ENCODE measurements at regions not wholly inside any gene's neighbourhood (a gene's known extent, or its start where the extent isn't known, plus 50 kb on each side); places are given as distances from the start of the nearest gene placed in this dataset.

DNA sequence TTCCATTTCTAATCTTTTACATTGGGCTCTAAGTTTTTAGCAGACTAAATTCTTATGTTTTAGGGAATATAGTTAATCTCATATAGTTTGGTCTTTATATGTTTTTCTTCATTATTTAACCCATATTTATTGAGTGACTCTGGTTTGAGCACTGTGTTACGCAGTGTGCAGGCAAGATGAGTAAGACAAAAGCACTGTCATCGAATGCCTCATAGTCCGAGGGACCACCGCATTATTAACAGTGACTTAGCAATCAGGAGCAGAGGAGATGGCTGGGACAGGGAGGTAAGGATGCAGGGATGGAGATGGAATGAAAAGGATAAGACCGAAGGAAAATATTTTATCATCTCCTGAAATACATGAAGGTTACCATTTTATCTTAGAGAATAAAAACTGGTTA is 65.2 kb upstream of the CTSC start:
- TF ChIP-seq, protein P1, sequence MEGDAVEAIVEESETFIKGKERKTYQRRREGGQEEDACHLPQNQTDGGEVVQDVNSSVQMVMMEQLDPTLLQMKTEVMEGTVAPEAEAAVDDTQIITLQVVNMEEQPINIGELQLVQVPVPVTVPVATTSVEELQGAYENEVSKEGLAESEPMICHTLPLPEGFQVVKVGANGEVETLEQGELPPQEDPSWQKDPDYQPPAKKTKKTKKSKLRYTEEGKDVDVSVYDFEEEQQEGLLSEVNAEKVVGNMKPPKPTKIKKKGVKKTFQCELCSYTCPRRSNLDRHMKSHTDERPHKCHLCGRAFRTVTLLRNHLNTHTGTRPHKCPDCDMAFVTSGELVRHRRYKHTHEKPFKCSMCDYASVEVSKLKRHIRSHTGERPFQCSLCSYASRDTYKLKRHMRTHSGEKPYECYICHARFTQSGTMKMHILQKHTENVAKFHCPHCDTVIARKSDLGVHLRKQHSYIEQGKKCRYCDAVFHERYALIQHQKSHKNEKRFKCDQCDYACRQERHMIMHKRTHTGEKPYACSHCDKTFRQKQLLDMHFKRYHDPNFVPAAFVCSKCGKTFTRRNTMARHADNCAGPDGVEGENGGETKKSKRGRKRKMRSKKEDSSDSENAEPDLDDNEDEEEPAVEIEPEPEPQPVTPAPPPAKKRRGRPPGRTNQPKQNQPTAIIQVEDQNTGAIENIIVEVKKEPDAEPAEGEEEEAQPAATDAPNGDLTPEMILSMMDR (IDR thresholded peaks at IDR 0.05; ENCODE audit: poor library complexity, severe bottlenecking), result no peak
- ATAC-seq (ENCODE audit: low read depth) (no peak), DNase-seq (ENCODE audit: low spot score) (no peak)
- Histone ChIP-seq H3K9me3 (ENCODE audit: severe bottlenecking) (no peaks in the 10 kb centered on the region), H3K4me1 (ENCODE audit: insufficient read depth, poor library complexity, severe bottlenecking) (peaks cover 52% of the 10 kb centered on the region), H3K4me3 (ENCODE audit: severe bottlenecking) (no peak overlapping the region), H3K27ac (ENCODE audit: poor library complexity, severe bottlenecking) (peak overlapping the region; percentile 35), H3K36me3 (ENCODE audit: low read depth) (no peaks in the 10 kb centered on the region), H3K27me3 (ENCODE audit: insufficient read depth, poor library complexity, severe bottlenecking) (no peaks in the 10 kb centered on the region)

DNA sequence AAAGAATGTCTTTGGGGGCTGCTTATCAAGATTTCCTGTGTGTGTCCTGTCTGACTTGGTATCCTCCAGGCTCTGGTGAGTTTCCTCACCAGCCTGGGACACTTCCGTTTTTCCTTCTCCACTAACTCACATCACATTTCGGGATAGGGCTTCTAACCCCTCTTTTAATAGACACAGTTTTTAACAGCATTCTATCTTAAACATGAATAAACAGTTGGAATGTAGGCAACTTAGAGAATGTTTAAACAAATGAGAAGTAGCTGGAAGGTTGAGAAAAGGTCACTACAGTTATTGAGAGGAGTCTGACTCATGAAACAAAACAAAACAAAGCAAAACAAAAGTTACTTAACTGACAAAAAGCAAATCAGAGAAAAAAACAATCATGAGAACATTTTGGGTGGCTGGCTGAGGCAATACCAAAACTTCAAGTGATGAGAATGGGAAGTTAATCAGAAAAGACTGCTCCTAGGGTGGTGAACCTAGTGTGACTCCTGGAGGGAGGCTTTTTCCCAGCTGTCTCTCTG is 64.7 kb upstream of the CTSC start:
- ATAC-seq (ENCODE audit: low read depth) (peak; percentile 26; the same call in 1 of the 3 replicates), DNase-seq (ENCODE audit: low spot score) (no peak)
- H3K9me3 ChIP-seq (ENCODE audit: severe bottlenecking), result no peaks in the 10 kb centered on the region
- H3K27me3 ChIP-seq (ENCODE audit: insufficient read depth, poor library complexity, severe bottlenecking), result no peaks in the 10 kb centered on the region
- H3K27ac ChIP-seq (ENCODE audit: poor library complexity, severe bottlenecking), result peak overlapping the region; percentile 35
- peaks cover 55% of the 10 kb centered on the region for H3K4me1 ChIP-seq (ENCODE audit: insufficient read depth, poor library complexity, severe bottlenecking)
- H3K4me3 ChIP-seq (ENCODE audit: severe bottlenecking), result no peak overlapping the region
- TF ChIP-seq, protein P1 (IDR thresholded peaks at IDR 0.05; ENCODE audit: poor library complexity, severe bottlenecking), result no peak
- no peaks in the 10 kb centered on the region for H3K36me3 ChIP-seq (ENCODE audit: low read depth)

DNA sequence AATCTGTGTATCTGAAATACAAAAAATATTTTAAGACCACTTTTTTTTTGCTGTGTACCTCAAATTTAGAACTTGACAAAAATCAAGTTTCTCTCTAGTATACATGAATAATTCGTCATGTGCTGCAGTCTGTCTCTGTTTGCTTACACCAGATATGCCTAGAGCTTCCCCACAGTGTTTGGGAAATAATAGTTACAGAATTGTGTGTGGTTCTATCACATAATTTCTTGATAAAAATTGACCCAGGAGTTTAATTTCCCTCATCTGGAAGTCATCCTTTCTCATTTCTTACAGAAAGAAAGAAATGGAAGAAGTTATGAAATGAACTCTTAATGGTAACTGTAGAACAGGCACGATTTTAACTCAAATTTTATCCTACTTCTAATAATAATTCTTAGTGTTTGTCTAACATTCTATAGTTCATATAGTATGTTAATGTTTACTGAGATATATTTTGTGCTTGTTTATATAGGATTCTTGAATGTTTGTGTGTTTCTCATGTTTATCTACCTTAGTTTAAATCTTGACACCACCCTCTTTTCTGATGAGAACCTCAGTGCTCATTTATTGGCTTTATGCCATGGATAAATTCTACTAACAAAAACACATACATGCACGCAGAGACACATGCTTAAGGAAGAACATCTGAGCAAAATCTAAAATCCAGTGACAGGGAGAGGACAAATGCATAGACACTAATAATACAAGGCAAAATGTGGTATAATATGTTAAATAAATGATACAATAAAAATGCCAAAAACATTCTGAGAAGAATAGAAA is 61.4 kb upstream of the CTSC start:
- Histone ChIP-seq H3K4me3 (ENCODE audit: severe bottlenecking) (no peak overlapping the region), H3K4me1 (ENCODE audit: insufficient read depth, poor library complexity, severe bottlenecking) (peaks cover 36% of the 10 kb centered on the region), H3K27ac (ENCODE audit: poor library complexity, severe bottlenecking) (peak overlapping the region; percentile 61), H3K27me3 (ENCODE audit: insufficient read depth, poor library complexity, severe bottlenecking) (no peaks in the 10 kb centered on the region), H3K36me3 (ENCODE audit: low read depth) (no peaks in the 10 kb centered on the region), H3K9me3 (ENCODE audit: severe bottlenecking) (no peaks in the 10 kb centered on the region)
- TF ChIP-seq, protein P1 (IDR thresholded peaks at IDR 0.05; ENCODE audit: poor library complexity, severe bottlenecking), result no peak
- ATAC-seq (ENCODE audit: low read depth), result no peak
- DNase-seq (ENCODE audit: low spot score), result no peak

DNA sequence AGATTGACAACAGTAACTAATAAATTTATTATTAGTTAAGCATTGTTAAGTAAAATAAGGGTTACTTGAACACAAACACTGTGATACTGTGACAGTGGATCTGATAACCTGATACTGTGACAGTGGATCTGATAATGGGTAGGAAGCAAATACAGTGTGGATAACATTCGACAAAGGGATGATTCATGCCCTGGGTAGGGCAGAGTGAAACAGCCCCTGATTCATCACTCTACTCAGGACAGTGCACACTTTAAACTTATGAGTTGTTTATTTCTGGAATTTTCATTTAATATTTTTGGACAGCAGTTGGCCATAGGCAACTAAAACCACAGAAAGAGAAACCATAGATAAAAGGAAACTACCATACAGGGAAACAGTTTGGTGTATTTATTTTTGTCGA is 60.8 kb upstream of the CTSC start:
- ATAC-seq (ENCODE audit: low read depth) (peak; percentile 100), DNase-seq (ENCODE audit: low spot score) (no peak)
- H3K4me3 ChIP-seq (ENCODE audit: severe bottlenecking), result no peak overlapping the region
- peak overlapping the region; percentile 61 for H3K27ac ChIP-seq (ENCODE audit: poor library complexity, severe bottlenecking)
- peaks cover 32% of the 10 kb centered on the region for H3K4me1 ChIP-seq (ENCODE audit: insufficient read depth, poor library complexity, severe bottlenecking)
- TF ChIP-seq, protein P1 (IDR thresholded peaks at IDR 0.05; ENCODE audit: poor library complexity, severe bottlenecking), result no peak
- no peaks in the 10 kb centered on the region for H3K27me3 ChIP-seq (ENCODE audit: insufficient read depth, poor library complexity, severe bottlenecking)
- no peaks in the 10 kb centered on the region for H3K9me3 ChIP-seq (ENCODE audit: severe bottlenecking)
- no peaks in the 10 kb centered on the region for H3K36me3 ChIP-seq (ENCODE audit: low read depth)

DNA sequence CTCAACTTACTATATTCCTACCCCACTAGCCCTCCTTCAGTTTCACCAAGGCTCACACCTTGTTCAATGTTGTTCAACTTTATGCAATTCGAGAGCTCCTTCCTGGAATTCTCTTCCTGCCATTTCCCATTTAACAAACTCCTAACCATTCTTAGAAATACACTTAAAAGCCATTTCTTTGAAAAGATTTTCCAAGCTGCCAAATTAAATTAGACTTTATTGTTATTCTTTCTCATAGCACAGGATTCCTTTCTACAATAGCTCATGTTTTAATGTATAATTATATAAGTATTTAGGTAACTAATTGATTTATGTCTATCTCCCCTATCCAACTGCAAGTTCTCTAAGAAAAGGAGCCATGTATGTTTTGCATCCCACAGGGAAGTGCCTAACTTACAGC is 52.7 kb upstream of the CTSC start:
- H3K9me3 ChIP-seq (ENCODE audit: severe bottlenecking), result no peaks in the 10 kb centered on the region
- no peak overlapping the region for H3K27ac ChIP-seq (ENCODE audit: poor library complexity, severe bottlenecking)
- no peak overlapping the region for H3K4me3 ChIP-seq (ENCODE audit: severe bottlenecking)
- H3K4me1 ChIP-seq (ENCODE audit: insufficient read depth, poor library complexity, severe bottlenecking), result no peaks in the 10 kb centered on the region
- ATAC-seq (ENCODE audit: low read depth), result no peak
- DNase-seq (ENCODE audit: low spot score), result no peak
- peaks cover 3% of the 10 kb centered on the region; the same call in 1 of the 2 replicates for H3K36me3 ChIP-seq (ENCODE audit: low read depth)
- TF ChIP-seq, protein P1 (IDR thresholded peaks at IDR 0.05; ENCODE audit: poor library complexity, severe bottlenecking), result no peak
- no peaks in the 10 kb centered on the region for H3K27me3 ChIP-seq (ENCODE audit: insufficient read depth, poor library complexity, severe bottlenecking)
